ENCODE measurements at regions not wholly inside any gene's neighbourhood (a gene's known extent, or its start where the extent isn't known, plus 50 kb on each side); places are given as distances from the start of the nearest gene placed in this dataset.
"Not testable (repeated sequence)": the region's sequence is repeated elsewhere in the genome, so short reads cannot be mapped to it uniquely, and the experiment has no call there.

DNA sequence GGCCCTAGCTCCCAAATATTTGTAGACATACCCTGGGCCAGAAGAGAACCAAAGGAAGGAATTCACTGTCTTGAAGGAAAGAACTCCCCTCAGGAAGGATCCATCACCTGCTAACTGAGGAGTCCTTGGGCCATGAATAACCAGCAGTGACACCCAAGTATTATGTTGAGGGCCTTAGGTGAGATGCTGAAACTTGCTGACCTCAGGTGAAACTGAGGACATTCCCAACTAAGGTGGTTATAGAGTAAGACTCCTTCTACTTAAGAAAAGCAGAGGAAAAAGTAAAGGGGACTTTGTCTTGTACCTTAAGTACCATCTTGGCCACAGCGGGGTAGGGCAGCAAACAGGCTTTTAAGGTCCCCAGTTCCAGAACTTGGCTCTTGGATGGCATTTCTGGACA is 491.7 kb downstream of the C6orf118 start:
- DNase-seq, result no peak

DNA sequence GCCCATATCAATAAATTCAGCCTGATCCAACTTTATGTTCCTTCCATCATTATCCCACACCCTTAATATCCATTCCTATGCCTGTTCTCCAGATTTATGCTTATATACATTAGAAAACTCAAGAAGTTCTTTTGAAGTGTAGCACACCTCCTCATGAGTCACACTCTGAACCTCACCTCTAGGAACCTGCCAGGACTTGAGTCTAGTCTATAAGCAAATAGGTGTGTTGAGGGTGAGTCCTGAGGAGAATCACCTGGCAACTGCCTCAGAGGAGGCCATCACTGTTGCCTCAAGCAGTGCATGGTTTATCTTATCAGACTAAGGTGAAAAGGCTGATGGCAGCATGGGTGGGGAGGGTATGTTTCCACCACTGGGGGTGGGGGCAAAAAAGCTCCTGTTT is 496.7 kb downstream of the C6orf118 start:
- DNase-seq, result no peak

DNA sequence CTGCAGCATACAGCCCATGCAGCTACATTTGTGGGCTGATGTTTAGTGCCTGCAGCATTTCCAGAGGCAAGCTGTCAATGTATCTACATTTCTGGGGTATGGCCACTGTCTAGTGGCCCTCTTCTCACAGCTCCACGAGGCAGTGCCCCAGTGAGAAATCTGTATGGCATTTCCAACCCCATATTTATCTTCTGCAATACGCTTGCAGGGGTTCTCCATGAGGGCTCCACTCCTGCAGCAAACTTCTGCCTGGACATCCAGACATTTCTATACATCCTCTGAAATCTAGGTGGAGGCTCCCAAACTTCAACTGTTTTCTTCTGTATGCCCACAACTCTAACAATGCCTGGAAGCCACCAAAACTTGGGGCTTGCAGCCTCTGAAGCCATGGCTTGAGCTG is 502.3 kb downstream of the C6orf118 start:
- DNase-seq, result no peak

- DNase-seq, result no peak
These were observed 514.2 kb downstream of the C6orf118 start for GRCh38 chr6:164795056-164795815.

- no peak for DNase-seq
These were observed 516.7 kb downstream of the C6orf118 start for GRCh38 chr6:164792666-164793065.

DNA sequence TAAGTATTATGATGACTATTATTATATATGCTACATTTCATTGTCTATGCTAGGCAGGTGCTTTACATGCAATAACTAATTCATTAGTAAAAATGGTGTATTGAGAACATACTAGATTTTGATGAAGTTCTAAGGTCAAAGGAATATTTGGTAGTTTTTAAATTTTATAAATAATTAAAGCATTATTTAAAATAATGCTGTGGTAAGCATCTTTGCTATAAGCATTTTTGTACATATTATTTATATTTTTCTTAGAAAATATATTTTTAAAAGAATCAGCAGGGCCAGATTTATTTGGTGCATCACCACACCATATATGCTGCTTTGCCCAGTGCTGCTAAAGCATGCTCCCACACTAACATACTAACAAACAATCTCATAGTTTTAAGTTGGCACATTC is 517.9 kb downstream of the C6orf118 start:
- DNase-seq, result no peak

- DNase-seq, result no peak
These were observed 545.6 kb downstream of the C6orf118 start for GRCh38 chr6:164763788-164764187.

DNA sequence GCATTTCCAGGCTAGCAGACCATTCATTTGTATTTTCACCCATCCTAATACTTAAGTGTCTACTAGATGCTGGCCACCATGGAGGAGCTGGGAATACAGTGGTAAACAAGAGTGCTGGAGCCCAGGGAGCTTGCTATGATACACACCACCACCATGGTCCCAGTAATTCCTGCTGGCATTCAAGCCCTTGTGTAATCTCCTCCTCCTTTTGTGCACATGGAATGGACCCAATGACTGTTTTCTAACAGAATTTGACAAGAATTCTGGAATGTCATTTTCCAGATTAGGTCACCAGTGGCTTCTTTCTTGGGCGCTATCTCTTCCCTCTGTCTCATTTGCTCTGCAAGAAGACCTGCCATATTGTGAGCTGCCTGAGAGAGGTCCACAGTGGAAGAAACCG is 552.0 kb downstream of the C6orf118 start:
- no peak for DNase-seq

GRCh38 chr6:164756723-164757122 is 552.7 kb downstream of the C6orf118 start:
- DNase-seq, result no peak

DNA sequence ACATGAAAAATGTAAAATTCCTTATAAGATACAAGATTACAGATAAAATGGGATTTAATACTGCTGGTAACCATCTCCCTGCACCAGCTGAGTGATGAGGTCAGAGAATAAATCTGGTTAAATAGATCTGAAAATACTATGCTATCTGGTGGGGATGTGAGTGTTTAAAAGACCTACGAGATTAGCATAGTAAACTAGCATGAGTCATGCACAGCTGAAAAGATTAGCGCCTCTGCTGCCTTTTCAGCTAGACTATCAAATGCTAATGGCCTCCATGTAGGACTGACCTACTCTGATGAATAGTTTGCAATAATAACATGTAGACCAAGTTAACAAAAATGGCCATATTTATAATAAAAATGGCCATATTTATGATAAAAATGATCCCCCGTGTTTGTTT is 553.3 kb downstream of the C6orf118 start:
- no peak for DNase-seq

DNA sequence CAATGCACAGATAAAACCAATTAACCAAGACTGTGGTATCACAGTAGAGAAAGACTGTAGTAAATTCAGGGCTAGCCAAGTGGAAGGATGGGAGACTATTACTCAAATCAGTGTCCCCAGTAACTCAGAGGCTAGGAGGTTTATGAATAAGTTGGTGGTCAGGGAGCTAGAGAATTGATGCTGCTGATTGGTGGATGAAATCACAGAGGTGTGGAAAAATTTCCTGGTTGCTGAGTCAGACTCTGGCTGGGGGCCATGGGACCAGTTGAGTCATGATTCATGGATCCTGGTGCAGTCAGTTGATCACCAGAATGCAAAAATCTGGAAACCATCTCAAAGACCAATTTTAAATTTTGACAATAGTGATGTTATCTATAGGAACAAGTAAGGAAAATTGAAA is 555.9 kb downstream of the C6orf118 start:
- DNase-seq, result no peak

DNA sequence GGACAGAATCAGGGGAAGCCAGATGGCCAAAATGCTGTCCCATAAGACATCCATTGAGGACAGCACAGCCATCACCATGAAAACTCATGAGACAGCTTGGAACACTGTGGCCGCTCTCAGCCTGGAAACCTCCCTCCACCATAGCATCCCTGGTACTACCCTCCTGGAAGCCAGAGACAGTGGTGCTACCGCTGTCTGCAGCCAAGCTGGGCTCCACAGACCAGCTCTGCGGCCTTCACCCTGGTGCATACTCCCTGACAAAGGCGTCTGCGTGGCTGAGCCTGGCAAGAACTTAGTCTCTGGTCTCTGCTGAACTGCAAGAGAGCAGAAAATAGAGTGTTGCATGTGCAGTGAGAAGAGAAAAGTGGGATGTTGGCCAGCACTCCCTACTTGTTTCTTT is 558.0 kb downstream of the C6orf118 start:
- DNase-seq, result no peak

GRCh38 chr6:164750128-164750527 is 559.3 kb downstream of the C6orf118 start:
- no peak for DNase-seq

GRCh38 chr6:164749221-164750064 is 560.0 kb downstream of the C6orf118 start:
- no peak for DNase-seq

DNA sequence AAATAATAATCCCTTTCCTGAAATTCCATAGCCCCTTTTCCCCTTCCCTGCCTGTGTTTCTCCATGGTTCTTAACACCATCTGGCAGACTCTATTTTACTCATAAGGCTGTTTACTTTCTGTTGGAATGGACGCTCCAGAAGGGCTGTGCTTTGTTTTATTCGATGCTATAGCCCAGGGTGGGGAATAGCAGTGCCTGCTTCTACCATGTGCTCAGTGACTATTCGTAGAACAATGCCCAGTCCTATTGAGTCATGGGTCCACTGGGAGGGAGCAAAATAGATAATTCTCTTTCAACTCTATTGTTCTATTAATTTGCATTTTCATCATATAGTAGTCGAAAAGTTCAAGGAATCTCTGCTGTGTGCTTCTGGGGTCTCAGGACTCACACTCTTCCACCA is 565.1 kb downstream of the C6orf118 start:
- no peak for DNase-seq

DNA sequence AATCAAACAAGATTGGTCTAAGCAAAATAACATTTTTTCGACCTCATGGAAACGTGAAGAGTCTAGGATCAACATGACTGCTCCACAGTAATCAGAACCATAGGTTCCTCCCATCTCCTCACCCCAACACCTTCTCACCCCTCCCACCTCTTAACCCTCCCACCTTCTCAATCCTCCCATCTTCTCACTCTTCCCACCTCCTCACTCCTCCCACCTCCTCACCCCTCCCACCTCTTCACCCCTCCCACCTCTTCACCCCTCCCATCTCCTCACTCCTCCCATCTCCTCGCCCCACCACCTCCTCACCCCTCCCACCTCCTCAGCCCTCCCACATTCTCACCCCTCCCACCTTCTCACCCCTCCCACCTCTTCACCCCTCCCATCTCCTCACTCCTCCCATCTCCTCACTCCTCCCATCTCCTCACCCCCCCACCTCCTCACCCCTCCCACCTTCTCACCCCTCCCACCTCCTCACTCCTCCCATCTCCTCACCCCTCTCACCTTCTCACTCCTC is 567.4 kb downstream of the C6orf118 start:
- DNase-seq, result no peak

GRCh38 chr6:164736090-164736489 is 573.3 kb downstream of the C6orf118 start:
- not testable (repeated sequence) for DNase-seq

GRCh38 chr6:164731539-164731938 is 577.9 kb downstream of the C6orf118 start:
- no peak for DNase-seq

DNA sequence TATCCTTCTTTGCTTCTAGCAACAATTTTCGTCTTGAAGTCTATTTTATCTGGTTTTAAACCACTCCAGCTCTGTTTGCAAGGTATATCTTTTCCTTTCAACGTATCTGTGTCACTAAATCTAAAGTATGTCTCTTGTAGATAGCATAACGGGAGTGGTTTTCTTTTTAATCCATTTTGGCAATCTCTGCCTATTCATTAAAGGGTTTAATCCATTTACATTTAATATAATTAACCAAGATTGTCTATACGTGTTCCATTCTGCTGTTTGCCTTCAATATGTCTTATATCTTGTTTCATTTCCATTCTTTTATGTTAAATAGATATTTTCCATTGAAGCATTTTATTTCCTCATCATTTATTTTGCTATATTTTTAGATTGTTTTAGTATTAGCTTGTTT is 587.9 kb downstream of the C6orf118 start:
- DNase-seq, result no peak

DNA sequence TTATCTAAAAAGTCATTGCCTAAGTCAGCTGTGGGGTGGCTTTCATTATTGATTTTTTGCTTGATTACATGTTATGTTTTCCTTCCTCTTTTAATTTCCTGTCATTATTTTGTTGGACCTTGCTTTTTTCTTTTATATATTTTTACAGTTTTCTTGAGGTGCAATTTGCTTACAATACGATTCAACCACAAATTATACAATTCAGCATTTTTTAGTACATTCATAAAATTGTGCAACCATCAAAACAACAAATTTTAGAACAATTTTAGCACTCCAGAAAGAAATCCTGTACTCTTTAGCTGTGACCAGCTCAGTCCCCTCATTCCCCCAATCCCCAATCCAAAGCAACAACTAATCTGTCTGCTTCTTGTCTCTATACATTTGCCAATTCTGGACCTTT is 608.9 kb downstream of the C6orf118 start:
- DNase-seq, result no peak

GRCh38 chr6:164695896-164696295 is 613.5 kb downstream of the C6orf118 start:
- no peak for DNase-seq

DNA sequence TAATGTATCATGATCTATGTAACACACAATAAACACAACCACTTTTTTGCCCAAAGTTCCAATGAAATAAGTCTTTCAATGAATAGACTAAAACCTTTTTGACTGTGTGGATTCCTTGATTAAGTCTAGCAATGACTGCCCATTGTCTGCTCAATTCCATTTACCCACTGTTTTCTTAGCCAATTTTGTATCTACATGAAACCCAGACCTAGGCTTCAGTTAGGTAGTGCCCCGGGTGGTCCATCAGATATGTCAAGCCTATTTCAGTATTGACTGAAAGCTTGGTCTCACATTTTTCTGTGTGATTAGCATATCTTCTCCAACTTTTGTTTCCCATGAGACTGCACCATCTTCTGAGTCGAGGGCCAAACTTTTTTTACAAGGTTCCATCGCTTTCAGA is 615.0 kb downstream of the C6orf118 start:
- no peak for DNase-seq

DNA sequence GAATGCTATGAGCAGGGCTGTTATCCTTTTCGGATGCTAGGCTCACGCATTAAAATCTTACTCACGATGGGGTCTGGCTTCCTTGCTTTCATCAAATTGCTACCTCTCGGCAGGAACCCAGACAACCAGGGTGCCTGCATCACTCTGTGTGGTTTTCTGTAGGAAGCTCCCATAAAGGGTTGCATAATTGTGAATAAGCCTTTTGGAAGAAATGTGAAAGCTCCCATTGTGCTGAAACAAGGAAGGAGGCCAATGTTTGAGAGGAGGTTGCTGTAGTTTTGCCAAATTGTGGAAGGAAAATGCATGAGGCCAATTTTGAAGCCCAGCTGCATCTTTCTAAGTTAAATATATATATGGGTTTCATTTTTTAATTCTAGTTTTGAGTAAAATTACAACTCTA is 615.5 kb downstream of the C6orf118 start:
- no peak for DNase-seq

Measured in activated CD8-positive, alpha-beta memory T cell treated with anti-CD3 and anti-CD28 coated beads for 24 hours (primary cell).